Activated CD4-positive, alpha-beta memory T cell treated with anti-CD3 and anti-CD28 coated beads, Interleukin-2, amount 10 ng/mL, durations not matched to agents 7 days and 5 days (primary cell): ENCODE measurements at regions not wholly inside any gene's neighbourhood (a gene's known extent, or its start where the extent isn't known, plus 50 kb on each side); places are given as distances from the start of the nearest gene placed in this dataset.

Experiments used
- CTCF ChIA-PET: fragments of 350-600 bp; sonication (Branson Sonifier 250); formaldehyde crosslinking; loops from one replicate; lab custom pipeline; 2021; ENCODE audit warnings: antibody characterized with exemption, inconsistent platforms; lab: Charles Lee
- POLR2A ChIA-PET: fragments of 350-600 bp; sonication (Branson Sonifier 250); formaldehyde crosslinking; loops from one replicate; lab custom pipeline; 2021; ENCODE audit warnings: antibody characterized with exemption; lab: Charles Lee
- DNase-seq: peaks from one replicate; pipeline ENCODE4 v3.0.0-alpha.2; 2020
- H3K27ac Mint-ChIP-seq: one replicate; pipeline ENCODE4 v1.8.0; 2021; ENCODE audit warnings: mild to moderate bottlenecking, mixed read lengths
- H3K27me3 Mint-ChIP-seq: one replicate; pipeline ENCODE4 v1.8.0; 2021; ENCODE audit warnings: mixed read lengths
- H3K36me3 Mint-ChIP-seq: one replicate; pipeline ENCODE4 v1.8.0; 2021; ENCODE audit warnings: low read depth, mixed read lengths
- H3K4me1 Mint-ChIP-seq: one replicate; pipeline ENCODE4 v1.8.0; 2021; ENCODE audit warnings: mixed read lengths
- H3K4me3 Mint-ChIP-seq: one replicate; pipeline ENCODE4 v1.8.0; 2021; ENCODE audit warnings: mild to moderate bottlenecking, mixed read lengths
- H3K9me3 Mint-ChIP-seq: one replicate; pipeline ENCODE4 v1.8.0; 2021; ENCODE audit warnings: mixed read lengths

GRCh38 chr12:112559784-112560183 is 141.0 kb downstream of the PTPN11 start:
- ChIA-PET POLR2A (no interaction called here), CTCF (no interaction called here)
- no peaks in the 10 kb centered on the region for H3K4me1 Mint-ChIP-seq
- no peak overlapping the region for H3K4me3 Mint-ChIP-seq
- H3K27ac Mint-ChIP-seq = no peak overlapping the region
- H3K27me3 Mint-ChIP-seq = peaks cover 4% of the 10 kb centered on the region
- H3K9me3 Mint-ChIP-seq = no peaks in the 10 kb centered on the region
- no peak for DNase-seq
- H3K36me3 Mint-ChIP-seq = no peaks in the 10 kb centered on the region

- H3K27me3 Mint-ChIP-seq = peaks cover 7% of the 10 kb centered on the region
- no peaks in the 10 kb centered on the region for H3K9me3 Mint-ChIP-seq
- no peaks in the 10 kb centered on the region for H3K36me3 Mint-ChIP-seq
- H3K4me3 Mint-ChIP-seq = no peak overlapping the region
- H3K4me1 Mint-ChIP-seq = no peaks in the 10 kb centered on the region
- ChIA-PET CTCF (no interaction called here), POLR2A (no interaction called here)
- H3K27ac Mint-ChIP-seq = no peak overlapping the region
- DNase-seq = no peak
Measured at GRCh38 chr12:112564160-112564784, 145.5 kb downstream of the PTPN11 start.

- Mint-ChIP-seq H3K27me3 (peaks cover 9% of the 10 kb centered on the region), H3K9me3 (no peaks in the 10 kb centered on the region), H3K4me3 (no peak overlapping the region), H3K36me3 (no peaks in the 10 kb centered on the region), H3K27ac (no peak overlapping the region), H3K4me1 (no peaks in the 10 kb centered on the region)
- ChIA-PET POLR2A (no interaction called here), CTCF (no interaction called here)
- DNase-seq = no peak
Measured at GRCh38 chr12:112568641-112569040, 149.9 kb downstream of the PTPN11 start.

GRCh38 chr12:112570096-112570495 is 151.3 kb downstream of the PTPN11 start:
- Mint-ChIP-seq H3K27ac (no peak overlapping the region), H3K4me1 (no peaks in the 10 kb centered on the region), H3K9me3 (no peaks in the 10 kb centered on the region), H3K36me3 (no peaks in the 10 kb centered on the region), H3K4me3 (no peak overlapping the region), H3K27me3 (peaks cover 11% of the 10 kb centered on the region)
- no peak for DNase-seq
- ChIA-PET POLR2A (no interaction called here), CTCF (no interaction called here)

- ChIA-PET CTCF (no interaction called here), POLR2A (no interaction called here)
- H3K9me3 Mint-ChIP-seq = no peaks in the 10 kb centered on the region
- DNase-seq = no peak
- peaks cover 24% of the 10 kb centered on the region for H3K27me3 Mint-ChIP-seq
- no peak overlapping the region for H3K27ac Mint-ChIP-seq
- no peaks in the 10 kb centered on the region for H3K36me3 Mint-ChIP-seq
- H3K4me3 Mint-ChIP-seq = no peak overlapping the region
- no peaks in the 10 kb centered on the region for H3K4me1 Mint-ChIP-seq
Measured at GRCh38 chr12:112573141-112573540, 154.4 kb downstream of the PTPN11 start.

- DNase-seq = no peak
Measured at GRCh38 chr12:112574896-112575558, 156.3 kb downstream of the PTPN11 start.

GRCh38 chr12:112575559-112576067 is 156.9 kb downstream of the PTPN11 start:
- no peaks in the 10 kb centered on the region for H3K9me3 Mint-ChIP-seq
- H3K27me3 Mint-ChIP-seq = peaks cover 31% of the 10 kb centered on the region
- no peak overlapping the region for H3K27ac Mint-ChIP-seq
- no peak overlapping the region for H3K4me3 Mint-ChIP-seq
- ChIA-PET CTCF (no interaction called here), POLR2A (no interaction called here)
- DNase-seq = no peak
- no peaks in the 10 kb centered on the region for H3K36me3 Mint-ChIP-seq
- no peaks in the 10 kb centered on the region for H3K4me1 Mint-ChIP-seq

More at GRCh38 chr12:112574896-112575558, 156.3 kb downstream of the PTPN11 start:
- H3K4me1 Mint-ChIP-seq = no peaks in the 10 kb centered on the region
- H3K9me3 Mint-ChIP-seq = no peaks in the 10 kb centered on the region
- peaks cover 31% of the 10 kb centered on the region for H3K27me3 Mint-ChIP-seq
- ChIA-PET POLR2A (no interaction called here), CTCF (no interaction called here)
- no peak overlapping the region for H3K27ac Mint-ChIP-seq
- no peak overlapping the region for H3K4me3 Mint-ChIP-seq
- no peaks in the 10 kb centered on the region for H3K36me3 Mint-ChIP-seq

- no peaks in the 10 kb centered on the region for H3K9me3 Mint-ChIP-seq
- POLR2A ChIA-PET = no interaction called here
- CTCF ChIA-PET = no interaction called here
- no peak overlapping the region for H3K27ac Mint-ChIP-seq
- H3K27me3 Mint-ChIP-seq = peaks cover 33% of the 10 kb centered on the region
- no peak for DNase-seq
- H3K4me3 Mint-ChIP-seq = no peak overlapping the region
- H3K4me1 Mint-ChIP-seq = no peaks in the 10 kb centered on the region
- H3K36me3 Mint-ChIP-seq = no peaks in the 10 kb centered on the region
Measured at GRCh38 chr12:112577473-112578329, 159.0 kb downstream of the PTPN11 start.

- no peaks in the 10 kb centered on the region for H3K36me3 Mint-ChIP-seq
- H3K27me3 Mint-ChIP-seq = peaks cover 16% of the 10 kb centered on the region
- no peaks in the 10 kb centered on the region for H3K9me3 Mint-ChIP-seq
- no peak overlapping the region for H3K4me3 Mint-ChIP-seq
- H3K4me1 Mint-ChIP-seq = no peaks in the 10 kb centered on the region
- ChIA-PET CTCF (no interaction called here), POLR2A (no interaction called here)
- H3K27ac Mint-ChIP-seq = no peak overlapping the region
- DNase-seq = no peak
Measured at GRCh38 chr12:112584266-112584722, 165.5 kb downstream of the PTPN11 start.

GRCh38 chr12:112586148-112586783 is 167.5 kb downstream of the PTPN11 start:
- H3K36me3 Mint-ChIP-seq = no peaks in the 10 kb centered on the region
- H3K4me1 Mint-ChIP-seq = no peaks in the 10 kb centered on the region
- no peak for DNase-seq
- H3K4me3 Mint-ChIP-seq = no peak overlapping the region
- no peaks in the 10 kb centered on the region for H3K9me3 Mint-ChIP-seq
- ChIA-PET CTCF (no interaction called here), POLR2A (no interaction called here)
- no peak overlapping the region for H3K27ac Mint-ChIP-seq
- H3K27me3 Mint-ChIP-seq = peaks cover 15% of the 10 kb centered on the region

- Mint-ChIP-seq H3K27me3 (peaks cover 16% of the 10 kb centered on the region), H3K36me3 (no peaks in the 10 kb centered on the region), H3K9me3 (no peaks in the 10 kb centered on the region), H3K4me3 (no peak overlapping the region), H3K4me1 (no peaks in the 10 kb centered on the region), H3K27ac (no peak overlapping the region)
- ChIA-PET CTCF (no interaction called here), POLR2A (no interaction called here)
- no peak for DNase-seq
Measured at GRCh38 chr12:112589275-112589674, 170.5 kb downstream of the PTPN11 start.

GRCh38 chr12:112590281-112590680 is 171.5 kb downstream of the PTPN11 start:
- CTCF ChIA-PET = no interaction called here
- no peaks in the 10 kb centered on the region for H3K4me1 Mint-ChIP-seq

GRCh38 chr12:112591488-112591887 is 172.7 kb downstream of the PTPN11 start:
- CTCF ChIA-PET = no interaction called here
- POLR2A ChIA-PET = no interaction called here
- no peak for DNase-seq
- H3K27ac Mint-ChIP-seq = no peak overlapping the region
- no peak overlapping the region for H3K4me3 Mint-ChIP-seq
- H3K4me1 Mint-ChIP-seq = no peaks in the 10 kb centered on the region
- no peaks in the 10 kb centered on the region for H3K36me3 Mint-ChIP-seq
- H3K27me3 Mint-ChIP-seq = peaks cover 14% of the 10 kb centered on the region
- no peaks in the 10 kb centered on the region for H3K9me3 Mint-ChIP-seq

More at GRCh38 chr12:112590281-112590680, 171.5 kb downstream of the PTPN11 start:
- Mint-ChIP-seq H3K4me3 (no peak overlapping the region), H3K36me3 (no peaks in the 10 kb centered on the region), H3K9me3 (no peaks in the 10 kb centered on the region), H3K27me3 (peaks cover 18% of the 10 kb centered on the region), H3K27ac (no peak overlapping the region)
- POLR2A ChIA-PET = no interaction called here
- DNase-seq = no peak
